Coronary artery (tissue), 2 donors: ENCODE measurements at regions not wholly inside any gene's neighbourhood (a gene's known extent, or its start where the extent isn't known, plus 50 kb on each side); places are given as distances from the start of the nearest gene placed in this dataset.

ENCODE experiments used
- DNase-seq: peaks from one replicate; pipeline ENCODE4 v3.0.0-alpha.2; 2017; ENCODE audit warnings: low spot score
- H3K27ac ChIP-seq, 2 donors: fragments of 200-600 bp; sonication (generic); one replicate each; pipeline ENCODE4 v1.5.1; 2016 to 2019
- H3K4me3 ChIP-seq: fragments of 200-600 bp; sonication (generic); 2 replicates; pipeline ENCODE4 v1.5.1; 2016; ENCODE audit warnings: mild to moderate bottlenecking, moderate library complexity
- TF ChIP-seq, protein P1 (sequence below): fragments of 200-600 bp; sonication (generic); IDR thresholded peaks from one replicate; pipeline ENCODE4 v1.5.1; 2019; ENCODE audit warnings: antibody characterized with exemption

GRCh38 chr12:111068290-111068689, 147.9 kb upstream of the MYL2 start:
- DNase-seq: no peak
- TF ChIP-seq, protein P1, sequence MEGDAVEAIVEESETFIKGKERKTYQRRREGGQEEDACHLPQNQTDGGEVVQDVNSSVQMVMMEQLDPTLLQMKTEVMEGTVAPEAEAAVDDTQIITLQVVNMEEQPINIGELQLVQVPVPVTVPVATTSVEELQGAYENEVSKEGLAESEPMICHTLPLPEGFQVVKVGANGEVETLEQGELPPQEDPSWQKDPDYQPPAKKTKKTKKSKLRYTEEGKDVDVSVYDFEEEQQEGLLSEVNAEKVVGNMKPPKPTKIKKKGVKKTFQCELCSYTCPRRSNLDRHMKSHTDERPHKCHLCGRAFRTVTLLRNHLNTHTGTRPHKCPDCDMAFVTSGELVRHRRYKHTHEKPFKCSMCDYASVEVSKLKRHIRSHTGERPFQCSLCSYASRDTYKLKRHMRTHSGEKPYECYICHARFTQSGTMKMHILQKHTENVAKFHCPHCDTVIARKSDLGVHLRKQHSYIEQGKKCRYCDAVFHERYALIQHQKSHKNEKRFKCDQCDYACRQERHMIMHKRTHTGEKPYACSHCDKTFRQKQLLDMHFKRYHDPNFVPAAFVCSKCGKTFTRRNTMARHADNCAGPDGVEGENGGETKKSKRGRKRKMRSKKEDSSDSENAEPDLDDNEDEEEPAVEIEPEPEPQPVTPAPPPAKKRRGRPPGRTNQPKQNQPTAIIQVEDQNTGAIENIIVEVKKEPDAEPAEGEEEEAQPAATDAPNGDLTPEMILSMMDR: no peak
- H3K4me3 ChIP-seq: no peak overlapping the region
- no peak overlapping the region for H3K27ac ChIP-seq

DNA sequence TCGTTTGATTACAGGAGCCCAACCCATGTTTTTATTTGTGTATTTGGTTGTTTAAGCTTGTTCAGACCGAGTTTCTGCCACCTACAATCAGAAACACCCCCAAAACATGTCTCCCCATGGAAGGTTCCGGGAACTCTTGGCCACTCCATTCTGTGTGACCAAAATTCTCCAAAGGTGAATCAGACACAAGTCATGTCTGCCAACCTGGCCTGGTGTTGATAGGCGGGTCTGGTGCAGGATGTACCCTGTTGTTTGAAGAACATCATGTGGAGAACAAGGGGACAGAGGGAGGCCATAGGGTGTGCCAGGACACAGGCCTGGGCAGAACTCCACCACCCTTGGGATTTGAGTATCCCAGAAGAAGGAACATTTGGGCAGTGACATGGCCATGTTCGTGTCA, 147.1 kb upstream of the MYL2 start:
- DNase-seq: no peak
- Histone ChIP-seq H3K27ac (no peak overlapping the region), H3K4me3 (no peak overlapping the region)
- TF ChIP-seq, protein P1: no peak

DNA sequence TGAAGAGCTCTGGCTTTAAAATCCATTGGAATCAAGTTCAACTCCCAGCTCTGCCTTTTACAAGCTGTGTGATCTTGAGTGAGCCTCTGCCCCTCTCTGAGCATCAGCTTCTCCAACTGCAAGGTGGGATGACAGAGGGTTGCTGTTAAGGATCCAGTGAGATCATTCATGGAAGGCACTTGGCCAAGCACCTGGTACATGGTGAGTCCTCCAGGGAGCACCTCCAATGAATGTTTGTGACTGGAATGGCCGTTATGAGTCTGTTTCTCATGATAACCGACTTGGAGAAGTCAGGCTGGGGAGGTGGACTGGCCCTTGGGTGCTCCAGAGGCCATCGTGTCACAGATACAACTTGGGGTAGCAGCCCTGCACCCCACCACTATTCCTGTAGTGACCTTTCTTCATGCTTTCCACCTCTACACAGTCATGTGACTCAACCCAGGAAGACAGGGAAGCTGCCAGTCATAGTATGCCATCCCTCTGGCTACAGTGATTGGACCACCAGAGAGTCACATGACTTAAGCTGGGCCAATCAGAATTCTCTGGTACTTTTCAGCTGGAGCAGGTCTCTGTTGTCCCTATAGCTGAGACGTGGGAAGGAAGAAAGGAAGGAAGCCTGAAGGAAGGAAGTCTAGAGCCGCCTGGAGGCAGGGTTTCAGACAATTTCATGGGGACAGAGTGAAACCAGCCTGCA, 146.5 kb upstream of the MYL2 start:
- TF ChIP-seq, protein P1: no peak
- H3K27ac ChIP-seq: no peak overlapping the region
- H3K4me3 ChIP-seq: no peak overlapping the region
- no peak for DNase-seq

- TF ChIP-seq, protein P1: no peak
- H3K27ac ChIP-seq: no peak overlapping the region
- no peak for DNase-seq
- H3K4me3 ChIP-seq: no peak overlapping the region
Measured at GRCh38 chr12:111064982-111065381, 144.6 kb upstream of the MYL2 start.

DNA sequence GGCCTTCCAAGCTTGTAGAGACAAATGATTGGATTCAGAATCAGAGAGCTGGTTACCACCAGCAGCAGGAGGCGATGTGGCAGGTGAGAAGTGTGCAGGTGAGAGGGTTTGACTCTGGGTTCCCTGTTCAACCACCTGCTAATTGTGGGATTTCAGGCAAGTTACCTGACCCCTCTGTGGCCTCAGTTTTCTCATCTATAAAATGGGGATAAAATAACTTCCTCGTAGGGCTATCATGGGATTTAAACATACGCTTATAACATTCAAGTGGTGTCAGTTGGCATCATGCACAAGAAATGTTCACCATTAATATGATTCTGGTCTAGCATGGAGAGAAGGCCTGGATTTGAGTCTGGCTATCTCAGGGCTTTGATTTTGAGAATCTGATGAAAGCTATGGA, 143.8 kb upstream of the MYL2 start:
- TF ChIP-seq, protein P1: no peak
- no peak for DNase-seq
- Histone ChIP-seq H3K27ac (no peak overlapping the region), H3K4me3 (no peak overlapping the region)

- no peak overlapping the region for H3K4me3 ChIP-seq
- DNase-seq: no peak
- no peak overlapping the region for H3K27ac ChIP-seq
- TF ChIP-seq, protein P1: no peak
Measured at GRCh38 chr12:111063295-111064026, 143.1 kb upstream of the MYL2 start.
